GM18868 (cell line): ENCODE measurements at regions not wholly inside any gene's neighbourhood (a gene's known extent, or its start where the extent isn't known, plus 50 kb on each side); places are given as distances from the start of the nearest gene placed in this dataset.

Experiments
- ATAC-seq: cut with Tn5 transposase; IDR thresholded peaks from one replicate; pipeline ENCODE4 v1.9.1; 2021; ENCODE audit warnings: mild to moderate bottlenecking, moderate library complexity; ENCODE audit not compliant: unreplicated experiment

DNA sequence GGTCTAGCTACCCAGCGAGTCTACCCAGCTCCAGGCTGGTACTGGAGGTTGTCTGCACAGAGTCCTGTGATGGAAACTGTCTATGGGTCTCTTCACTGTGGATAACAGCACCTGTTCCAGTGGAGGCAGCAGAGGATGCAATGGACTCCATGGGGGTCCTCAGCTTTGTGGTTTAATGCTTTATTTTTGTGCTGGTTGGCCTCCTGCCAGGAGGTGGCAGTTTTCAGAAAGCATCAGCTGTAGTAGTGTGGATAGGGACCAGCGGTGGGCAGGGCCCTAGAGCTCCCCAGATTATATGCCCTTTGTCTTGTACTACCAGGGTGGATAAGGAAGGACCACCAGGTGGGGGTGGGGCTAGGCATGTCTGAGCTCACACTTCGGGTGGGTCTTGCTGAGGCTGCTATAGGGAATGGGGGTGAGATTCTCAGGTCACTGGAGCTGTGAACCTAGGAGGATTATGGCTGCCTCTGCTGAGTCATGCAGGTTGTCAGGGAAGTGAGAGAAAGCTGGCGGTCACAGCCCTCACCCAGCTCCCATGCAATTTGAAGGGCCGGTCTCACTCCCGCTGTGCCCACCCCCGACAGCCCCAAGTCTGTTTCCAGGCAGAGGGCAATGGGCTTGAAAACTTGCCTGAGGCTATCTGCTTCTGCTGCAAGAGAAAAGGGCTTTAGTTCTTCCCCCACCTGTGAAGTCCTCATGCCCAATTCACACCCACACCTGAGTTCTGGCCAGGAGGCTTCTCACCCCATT, 397.1 kb downstream of the TLE1 start:
- no peak for ATAC-seq

DNA sequence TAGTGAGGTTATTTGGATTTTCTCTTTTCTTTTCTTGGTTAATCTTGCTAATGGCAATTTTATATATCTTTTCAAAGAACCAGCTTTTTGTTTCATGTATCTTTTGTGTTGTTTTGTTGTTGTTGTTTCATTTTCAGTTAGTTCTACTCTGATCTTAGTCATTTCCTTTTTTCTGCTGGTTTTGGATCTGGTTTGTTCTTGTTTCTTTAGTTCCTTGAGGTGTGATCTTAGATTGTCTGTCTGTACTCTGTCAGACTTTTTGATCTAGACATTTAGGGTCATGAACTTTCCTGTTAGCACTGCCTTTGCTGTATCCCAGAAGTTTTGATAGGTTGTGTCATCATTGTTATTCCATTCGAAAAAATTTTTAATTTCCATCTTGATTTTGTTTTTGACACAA, 399.7 kb downstream of the TLE1 start:
- ATAC-seq: no peak

DNA sequence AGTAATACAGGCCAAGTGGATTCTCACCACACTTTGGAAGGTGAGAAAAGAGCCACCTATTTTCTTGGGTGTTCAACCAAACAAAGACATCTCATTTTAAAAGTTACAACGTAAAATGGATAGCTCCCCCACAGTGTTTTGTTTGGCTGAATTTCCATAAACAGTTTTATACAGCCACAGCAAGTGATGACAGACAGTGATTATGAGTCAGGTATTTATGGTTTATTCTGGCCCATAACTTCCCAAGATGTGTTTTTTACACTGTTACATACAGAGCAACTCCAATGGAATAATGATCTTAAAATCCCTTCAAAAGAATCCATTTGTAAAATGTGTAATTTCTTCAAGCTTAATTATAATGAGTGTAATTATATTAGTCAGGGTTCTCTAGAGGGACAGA, 421.3 kb downstream of the TLE1 start:
- ATAC-seq: no peak

DNA sequence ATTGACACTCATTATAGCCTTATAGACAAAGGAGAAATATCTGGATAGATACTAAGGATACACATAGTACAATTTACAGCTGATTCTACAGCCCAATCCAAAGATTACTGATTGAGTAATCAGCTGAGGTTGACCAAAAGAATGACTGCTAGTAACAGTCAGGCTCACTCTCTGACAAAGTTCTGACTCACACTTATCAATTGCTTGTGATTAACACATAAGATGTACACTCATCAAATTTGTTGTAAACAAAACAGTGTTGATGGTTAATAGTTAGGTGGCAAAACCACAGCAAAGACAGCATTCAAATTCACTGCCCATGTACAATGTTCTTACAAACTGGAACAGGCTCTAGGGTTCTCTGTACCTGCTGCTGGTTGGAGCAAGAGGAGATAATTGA, 422.7 kb downstream of the TLE1 start:
- ATAC-seq: no peak

DNA sequence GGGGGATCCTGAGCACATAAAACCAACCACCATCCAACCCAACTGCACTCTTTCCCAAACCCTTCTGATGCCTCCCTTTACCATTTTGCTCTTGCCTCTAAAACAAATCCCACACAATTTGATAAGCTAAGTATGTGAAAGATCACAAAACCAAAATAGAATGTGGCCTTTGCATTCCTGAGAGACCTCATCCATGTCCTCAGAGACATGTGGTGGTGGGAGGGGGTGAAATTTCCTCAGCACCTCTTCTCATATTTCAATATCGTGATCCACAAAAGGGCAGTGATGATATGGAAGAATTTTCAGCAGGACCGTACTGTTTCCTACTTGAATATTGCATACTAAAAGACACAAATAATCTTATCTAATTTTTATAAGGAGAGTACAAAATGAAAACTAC, 423.3 kb downstream of the TLE1 start:
- no peak for ATAC-seq

DNA sequence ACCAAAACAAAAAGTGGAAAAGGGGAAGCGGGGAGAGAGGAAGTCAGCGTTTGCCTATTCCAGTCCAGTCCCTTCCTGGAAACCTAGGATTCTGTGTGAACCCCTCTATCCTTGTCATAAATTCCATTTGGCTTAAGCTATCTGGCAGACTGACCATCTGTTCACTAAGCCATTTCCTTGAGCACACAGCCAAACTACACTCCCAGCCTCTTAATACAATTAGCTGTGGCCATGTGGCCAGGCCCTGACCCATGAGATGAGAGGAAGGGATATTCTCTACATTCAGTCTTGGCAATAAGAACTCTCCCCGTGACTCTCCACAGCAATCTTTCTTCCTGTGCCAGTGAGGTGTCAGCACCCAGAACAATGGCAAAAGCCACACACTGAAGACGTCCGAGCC, 424.8 kb downstream of the TLE1 start:
- no peak for ATAC-seq

DNA sequence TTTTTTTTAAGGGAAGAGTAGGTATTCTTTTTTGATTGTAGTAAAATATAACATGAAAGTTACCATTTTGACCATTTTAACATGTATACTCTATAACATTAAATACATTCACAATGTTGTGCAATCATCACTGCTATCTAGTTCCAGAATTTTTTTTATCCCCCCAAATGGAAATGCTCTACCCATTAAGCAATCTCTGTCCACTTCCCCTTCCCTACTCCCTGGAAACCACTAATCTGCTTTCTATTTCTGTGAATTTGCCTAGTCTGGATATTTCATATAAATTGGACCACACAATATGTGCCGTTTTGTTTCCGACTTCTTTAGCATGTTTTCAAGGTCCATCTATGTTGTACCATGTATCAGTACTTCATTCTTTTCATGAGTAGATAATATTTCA, 429.5 kb downstream of the TLE1 start:
- no peak for ATAC-seq

DNA sequence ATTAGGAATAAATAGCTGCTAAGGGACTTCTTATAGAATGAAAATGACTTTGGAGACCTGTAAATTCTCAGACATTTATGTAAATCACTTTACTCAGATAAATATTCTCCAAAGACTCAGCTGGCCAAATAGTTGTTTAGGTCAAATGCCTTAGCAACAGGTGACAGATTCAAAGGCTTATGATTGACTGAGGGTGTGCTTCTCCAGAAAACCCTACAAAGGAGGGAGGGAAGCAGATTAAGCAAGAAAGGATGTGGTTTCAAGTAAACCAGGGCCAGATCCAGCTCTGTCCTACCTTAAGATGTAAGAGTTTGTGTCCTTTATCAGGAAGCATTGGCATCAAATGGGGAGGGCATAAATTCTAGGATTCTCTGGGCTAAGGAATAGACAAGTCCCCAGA, 433.0 kb downstream of the TLE1 start:
- ATAC-seq: no peak

DNA sequence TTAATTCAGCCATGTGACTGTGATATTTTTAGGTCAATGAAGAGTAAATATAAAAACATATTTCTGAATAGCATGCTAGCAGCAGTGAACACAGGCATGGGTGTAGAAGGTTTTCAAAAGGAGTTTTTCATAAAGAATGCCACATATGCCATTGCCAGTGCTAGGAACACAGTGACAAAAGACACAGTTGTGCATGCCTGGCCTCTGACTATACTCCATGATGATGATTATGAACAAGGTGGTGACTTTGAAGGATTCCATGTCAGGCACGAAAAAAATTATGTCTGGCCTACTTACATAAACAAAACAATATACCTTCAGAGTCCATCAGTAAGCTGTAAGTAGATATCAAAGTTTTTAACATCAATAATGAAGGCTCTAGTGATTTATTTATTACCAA, 438.7 kb downstream of the TLE1 start:
- ATAC-seq: no peak

DNA sequence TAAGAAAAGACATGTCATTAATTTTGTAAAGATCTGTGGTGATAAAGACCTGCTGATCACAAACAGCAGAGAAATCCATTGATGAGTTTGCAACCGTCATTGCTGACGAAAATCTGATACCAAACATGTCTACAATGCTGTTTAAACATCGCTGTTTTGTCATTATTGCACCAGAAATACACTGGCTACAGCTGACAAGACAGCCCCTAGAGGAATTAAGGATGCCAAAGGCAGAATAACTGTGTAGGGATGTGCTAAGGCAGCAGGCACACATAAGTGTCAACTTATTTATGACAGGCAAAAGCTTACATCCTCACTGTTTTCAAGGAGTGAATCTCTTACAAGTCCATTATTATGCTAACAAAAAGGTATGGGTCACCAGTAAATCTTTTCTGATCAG, 439.3 kb downstream of the TLE1 start:
- no peak for ATAC-seq

DNA sequence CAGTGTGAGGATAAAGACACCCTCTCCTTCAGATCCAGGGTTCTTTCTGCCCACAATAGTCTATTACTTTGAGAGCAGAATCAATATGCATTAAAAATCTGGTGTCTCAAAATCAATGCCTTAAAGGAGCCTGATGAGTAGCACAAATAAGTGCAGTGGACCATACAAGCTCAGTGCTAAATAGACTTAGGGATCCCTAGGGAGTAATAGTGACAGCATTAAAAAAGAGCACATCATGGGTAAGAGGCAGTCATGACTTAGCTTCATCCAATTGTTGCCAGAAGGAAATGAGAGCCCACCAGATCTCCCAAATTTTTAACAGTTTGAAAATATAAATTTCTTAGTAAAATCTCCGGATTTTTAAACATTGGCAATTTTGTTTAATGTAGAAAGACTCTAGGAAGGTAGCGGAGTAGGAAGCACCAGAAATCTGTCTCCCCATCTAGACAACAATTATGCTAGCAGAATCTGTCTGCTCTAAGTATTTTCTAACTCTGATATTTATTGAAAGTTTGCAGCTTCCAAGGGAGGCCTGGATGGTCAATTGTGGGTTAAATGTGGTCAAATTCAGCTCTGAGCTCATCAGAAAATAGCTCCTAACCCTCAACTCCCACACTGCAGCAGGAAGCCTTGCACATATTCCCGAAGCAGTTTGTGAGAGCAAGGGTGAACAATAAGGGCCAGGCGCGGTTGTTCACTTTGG, 443.9 kb downstream of the TLE1 start:
- no peak for ATAC-seq

DNA sequence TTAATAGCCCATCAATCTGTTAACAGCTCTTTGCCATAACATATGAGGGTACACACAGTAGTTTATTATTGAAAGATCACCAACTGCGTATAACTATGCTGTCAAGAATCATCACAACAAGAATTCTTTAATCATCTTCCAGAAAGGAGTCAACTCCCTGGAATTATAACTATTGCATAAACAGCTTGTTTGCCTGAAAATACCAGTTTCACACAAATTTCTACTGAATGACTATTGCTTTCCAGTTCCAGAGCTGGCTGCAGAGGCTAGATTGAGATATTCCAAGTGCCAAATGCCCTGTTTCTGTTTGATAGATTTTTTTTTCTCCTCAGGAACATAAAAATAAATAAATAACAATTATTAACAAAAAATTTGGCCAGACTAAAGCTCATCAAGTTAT, 444.7 kb downstream of the TLE1 start:
- no peak for ATAC-seq

DNA sequence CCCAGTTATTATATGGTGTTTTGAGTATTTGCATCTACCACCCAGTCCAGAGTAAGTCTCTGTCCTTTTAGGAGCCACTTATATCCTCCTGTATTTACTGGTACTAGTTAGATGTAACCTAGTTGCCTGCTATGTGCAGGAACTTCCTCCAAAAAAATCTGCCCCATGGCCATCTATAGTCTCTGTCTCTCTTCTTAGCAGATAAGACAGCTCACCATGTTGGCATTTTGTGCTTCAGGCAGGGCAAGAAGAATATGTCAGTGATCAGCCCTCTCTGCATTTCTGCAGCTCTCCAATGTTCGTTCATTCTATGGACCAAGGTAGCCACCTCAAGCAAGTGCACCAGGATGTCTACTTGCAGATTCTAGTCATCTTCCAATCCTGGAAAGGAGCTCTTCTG, 446.5 kb downstream of the TLE1 start:
- no peak for ATAC-seq

DNA sequence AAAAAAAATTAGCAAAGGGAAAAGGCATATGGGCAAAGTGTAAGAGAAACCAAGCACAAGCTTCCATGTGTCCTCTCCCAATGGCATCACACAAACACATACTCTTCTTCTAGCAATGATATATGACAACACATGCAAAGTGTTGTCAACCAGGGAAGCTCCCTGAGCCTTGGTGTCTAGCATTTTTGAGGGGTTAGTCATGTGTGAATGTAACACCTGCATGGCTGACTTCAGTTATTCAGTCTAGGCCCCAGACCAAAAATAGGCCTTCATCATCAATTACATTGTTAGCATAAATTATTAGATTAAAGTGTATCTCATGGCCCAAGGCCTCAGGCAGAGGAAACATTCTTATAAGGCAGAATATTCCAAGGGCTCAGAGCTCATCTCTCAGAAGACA, 450.0 kb downstream of the TLE1 start:
- no peak for ATAC-seq

DNA sequence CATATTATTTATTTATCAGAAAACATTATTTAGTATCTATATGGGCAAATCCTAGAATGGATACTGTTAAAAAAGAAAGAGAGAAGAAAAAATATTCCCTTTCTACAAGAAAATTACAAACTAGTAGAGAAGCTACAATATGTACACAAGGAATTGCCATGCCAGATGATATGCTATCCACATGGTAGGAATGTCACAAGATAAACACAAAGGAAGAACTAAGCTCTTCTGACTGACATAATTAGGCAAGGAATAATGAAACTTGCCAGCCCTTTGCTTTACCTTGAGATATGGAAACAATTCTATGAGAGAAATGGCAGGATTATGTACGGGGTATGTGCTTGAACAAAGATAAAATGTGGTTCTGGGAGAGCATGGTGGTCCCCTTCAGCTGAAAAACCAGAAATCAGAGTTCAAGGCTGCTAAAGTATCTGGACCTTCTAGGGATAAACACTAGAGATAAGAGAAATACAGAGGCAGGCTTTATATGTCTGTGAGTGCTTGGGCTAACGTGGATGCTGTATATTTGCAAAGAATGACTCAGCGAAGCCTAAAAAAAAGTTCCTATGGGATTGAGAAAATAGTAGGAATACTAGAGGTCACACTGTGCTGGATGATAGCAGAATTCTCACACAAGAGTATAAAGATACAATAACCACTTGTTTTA, 451.6 kb downstream of the TLE1 start:
- no peak for ATAC-seq

DNA sequence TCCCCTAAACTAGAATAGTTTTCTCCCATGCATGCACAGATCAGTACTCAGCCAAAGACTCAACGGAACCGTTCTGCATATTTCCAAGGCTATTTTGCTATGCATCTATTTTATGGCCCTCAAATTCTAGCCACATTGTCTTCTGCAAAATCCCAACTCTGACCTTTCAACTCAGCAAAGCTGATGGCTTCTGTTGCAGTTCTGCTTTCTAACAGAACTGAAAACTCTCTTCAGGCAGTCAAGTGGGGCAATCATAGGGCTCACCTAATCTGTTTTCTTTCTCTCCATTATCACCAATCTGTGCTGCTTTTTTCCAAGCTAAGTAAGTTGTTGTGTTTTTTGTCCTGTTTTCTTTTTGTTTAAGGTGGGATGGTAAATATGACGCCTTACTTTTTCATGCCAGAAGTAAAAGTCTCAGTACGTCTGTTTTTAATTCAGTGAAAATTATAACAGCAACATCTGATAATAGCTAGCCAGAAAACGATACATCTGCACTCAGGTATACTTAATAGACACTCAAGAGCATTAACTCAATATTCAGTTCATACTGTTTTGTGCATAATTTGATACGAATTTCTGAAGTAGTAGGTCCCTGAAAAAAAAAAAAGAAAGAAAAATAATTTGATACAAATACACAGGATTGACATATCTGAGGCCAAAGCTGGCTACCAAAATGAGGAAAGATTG, 454.3 kb downstream of the TLE1 start:
- ATAC-seq: no peak

DNA sequence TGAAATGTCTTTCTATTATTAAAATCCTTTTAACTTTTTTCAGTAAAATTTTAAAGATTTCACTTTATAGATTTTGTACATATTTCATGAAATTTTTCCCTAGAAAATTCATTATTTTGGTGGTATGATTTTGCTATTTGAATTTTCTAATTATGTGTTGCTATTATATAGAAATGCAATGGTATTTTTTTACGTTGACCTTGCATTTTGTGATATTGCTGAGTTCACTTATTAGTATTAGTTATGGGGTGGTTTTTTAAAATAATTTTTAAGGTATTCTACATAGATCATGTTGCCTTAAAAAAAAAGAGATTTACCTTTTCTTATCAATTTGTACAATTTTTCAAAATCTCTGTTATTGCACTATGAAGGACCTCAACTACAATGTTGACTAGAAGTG, 458.3 kb downstream of the TLE1 start:
- ATAC-seq: no peak

DNA sequence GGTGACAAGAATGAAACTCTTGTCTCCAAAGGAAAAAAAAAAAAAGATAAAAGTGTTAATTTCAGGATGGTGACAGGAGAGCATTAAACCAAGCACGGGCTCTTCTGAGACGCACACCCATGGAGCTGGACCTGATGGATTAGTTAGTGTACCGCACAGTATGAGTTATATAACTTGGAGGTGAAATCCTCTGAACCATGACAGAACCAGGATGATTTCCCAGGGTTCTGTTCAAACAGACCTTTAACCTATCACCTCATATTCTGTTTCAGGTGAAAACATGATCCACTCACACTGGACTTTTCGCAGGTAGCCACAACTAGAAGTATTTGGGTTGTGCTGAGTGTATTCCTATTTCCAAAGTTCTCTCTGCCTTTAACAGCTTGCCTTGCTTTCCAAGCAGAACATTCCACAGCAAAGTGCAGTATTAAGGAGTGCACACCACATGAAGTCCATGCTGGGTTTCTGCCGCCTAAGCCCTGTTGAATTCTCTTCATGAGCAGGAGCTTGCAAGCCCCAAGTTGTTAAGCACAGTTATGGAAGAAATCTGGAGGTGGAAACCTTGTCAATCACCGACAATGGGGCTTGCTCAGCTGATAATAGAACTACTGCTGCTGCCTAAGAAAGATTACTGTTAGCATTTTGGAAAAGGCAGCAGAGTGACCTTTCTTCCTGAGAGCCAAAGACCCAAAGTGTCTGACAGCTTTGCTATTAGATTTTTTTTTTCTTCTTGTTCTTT, 461.7 kb downstream of the TLE1 start:
- no peak for ATAC-seq

DNA sequence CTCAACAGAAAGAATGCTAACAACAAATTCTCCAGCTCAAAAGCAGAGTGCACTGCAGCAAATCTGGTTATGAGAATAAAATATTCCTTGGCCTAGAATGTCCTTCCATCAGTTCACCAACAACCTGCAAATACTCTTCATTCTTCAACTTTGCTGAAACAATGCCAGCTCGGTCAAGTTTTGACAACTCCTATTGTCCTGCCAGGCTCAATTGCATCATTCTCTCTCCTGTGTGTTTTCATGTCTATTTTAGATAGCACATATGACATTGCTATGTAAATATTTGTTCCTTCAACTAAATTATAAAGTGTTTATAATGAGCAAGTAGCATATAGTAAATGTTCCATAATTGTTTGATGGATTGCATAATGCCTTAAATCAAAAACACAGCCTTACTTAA, 463.8 kb downstream of the TLE1 start:
- ATAC-seq: no peak

DNA sequence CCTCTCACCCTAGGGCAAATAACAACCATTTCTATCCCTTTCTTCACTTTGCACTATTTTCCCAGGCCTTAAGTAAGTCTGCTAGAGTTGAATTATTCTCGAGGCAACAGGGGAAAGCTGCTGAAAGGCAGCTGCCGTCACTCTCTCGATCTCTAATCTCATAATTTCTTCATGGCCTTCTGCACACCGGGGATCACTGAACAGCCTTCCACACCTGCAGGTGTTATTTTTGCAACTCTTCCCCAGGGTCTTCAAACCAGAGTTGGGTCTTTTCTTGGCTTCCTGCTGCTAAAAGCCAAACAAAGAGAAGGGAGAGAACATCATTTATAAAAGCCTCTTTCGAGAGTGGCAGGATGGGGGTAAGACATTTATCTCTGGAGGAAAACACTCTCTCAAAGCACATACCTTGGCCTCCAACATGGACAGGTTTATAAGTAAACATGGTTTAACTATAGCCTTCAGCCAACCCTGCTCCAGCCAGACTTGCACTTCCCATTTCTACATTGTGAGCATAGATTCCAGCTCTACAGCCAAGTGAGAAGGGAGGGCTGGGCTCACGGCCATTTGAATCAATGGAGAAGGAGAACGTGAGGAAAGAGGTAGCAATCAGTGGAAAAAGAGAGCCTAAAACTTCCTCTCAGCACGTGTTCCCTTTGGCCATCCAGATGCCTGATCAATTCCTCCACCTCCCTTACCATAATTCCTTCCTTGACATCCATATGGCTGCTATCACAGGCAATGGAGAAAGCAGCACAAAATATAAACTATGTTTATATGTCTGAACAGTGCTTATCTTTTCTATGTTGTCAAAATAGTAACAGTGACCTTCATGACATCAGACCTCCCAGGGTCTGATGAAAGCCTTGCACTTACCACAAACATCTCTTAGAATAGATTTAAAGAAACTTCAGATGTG, 464.9 kb downstream of the TLE1 start:
- no peak for ATAC-seq
